Mammary epithelial cell (primary cell): ENCODE measurements at regions not wholly inside any gene's neighbourhood (a gene's known extent, or its start where the extent isn't known, plus 50 kb on each side); places are given as distances from the start of the nearest gene placed in this dataset.

Experiments
- EZH2 ChIP-seq: IDR thresholded peaks from 2 replicates; pipeline ENCODE4 v1.6.1; 2012; ENCODE audit warnings: low read length, inconsistent platforms, borderline replicate concordance
- TF ChIP-seq, protein P1 (sequence below), 2 donors: IDR thresholded peaks in 1 of 2; conservative IDR thresholded peaks in 1 of 2; 2 replicates each; pipeline ENCODE4 v1.5.1; 2011 to 2012; ENCODE audit warnings: inconsistent platforms in 2 of 2, low read length in 2 of 2, mild to moderate bottlenecking in 2 of 2, control low read depth in 1 of 2, low read depth in 1 of 2; ENCODE audit not compliant: insufficient read depth in 1 of 2; ENCODE audit errors: extremely low read depth in 1 of 2

DNA sequence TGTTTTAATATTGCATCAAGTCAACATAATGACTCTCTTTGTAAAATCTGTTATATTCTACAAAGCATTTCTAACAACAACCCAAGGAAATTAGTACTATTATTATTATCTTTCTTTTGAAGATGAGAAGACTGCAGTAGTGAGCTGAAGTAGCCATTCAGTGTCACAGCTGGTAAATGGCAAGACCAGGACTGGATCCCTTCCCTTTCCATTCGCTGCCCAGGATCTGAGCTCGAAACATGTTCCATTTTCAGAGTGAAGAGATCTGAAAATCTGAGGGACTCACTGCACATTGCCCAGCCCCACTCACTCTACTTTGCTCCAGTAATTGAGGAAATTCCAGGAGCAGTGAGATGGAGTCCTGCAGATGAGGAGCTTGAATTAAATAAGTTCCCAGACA is 240.0 kb upstream of the BLID start:
- TF ChIP-seq, protein P1, sequence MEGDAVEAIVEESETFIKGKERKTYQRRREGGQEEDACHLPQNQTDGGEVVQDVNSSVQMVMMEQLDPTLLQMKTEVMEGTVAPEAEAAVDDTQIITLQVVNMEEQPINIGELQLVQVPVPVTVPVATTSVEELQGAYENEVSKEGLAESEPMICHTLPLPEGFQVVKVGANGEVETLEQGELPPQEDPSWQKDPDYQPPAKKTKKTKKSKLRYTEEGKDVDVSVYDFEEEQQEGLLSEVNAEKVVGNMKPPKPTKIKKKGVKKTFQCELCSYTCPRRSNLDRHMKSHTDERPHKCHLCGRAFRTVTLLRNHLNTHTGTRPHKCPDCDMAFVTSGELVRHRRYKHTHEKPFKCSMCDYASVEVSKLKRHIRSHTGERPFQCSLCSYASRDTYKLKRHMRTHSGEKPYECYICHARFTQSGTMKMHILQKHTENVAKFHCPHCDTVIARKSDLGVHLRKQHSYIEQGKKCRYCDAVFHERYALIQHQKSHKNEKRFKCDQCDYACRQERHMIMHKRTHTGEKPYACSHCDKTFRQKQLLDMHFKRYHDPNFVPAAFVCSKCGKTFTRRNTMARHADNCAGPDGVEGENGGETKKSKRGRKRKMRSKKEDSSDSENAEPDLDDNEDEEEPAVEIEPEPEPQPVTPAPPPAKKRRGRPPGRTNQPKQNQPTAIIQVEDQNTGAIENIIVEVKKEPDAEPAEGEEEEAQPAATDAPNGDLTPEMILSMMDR (conservative IDR thresholded peaks at IDR 0.05 in 1 of 2, IDR thresholded peaks at IDR 0.05 in 1 of 2; ENCODE audit: extremely low read depth in 1 of 2, insufficient read depth in 1 of 2, low read depth in 1 of 2, low read length in 2 of 2), result no peak
- TF ChIP-seq EZH2, result no peak
